Lower leg skin (tissue), 4 donors: ENCODE measurements at regions not wholly inside any gene's neighbourhood (a gene's known extent, or its start where the extent isn't known, plus 50 kb on each side); places are given as distances from the start of the nearest gene placed in this dataset.

Source experiments
- DNase-seq, 2 donors: peaks; one replicate each; pipeline ENCODE4 v3.0.0-alpha.2; 2019; ENCODE audit warnings: low spot score in 2 of 2
- H3K4me3 ChIP-seq: fragments of 200-600 bp; sonication (generic); 2 replicates; pipeline ENCODE4 v1.5.1; 2017; ENCODE audit warnings: mild to moderate bottlenecking, low read depth; ENCODE audit not compliant: poor library complexity, severe bottlenecking
- POLR2A ChIP-seq, 2 donors: fragments of 450-650 bp; IDR thresholded peaks; one replicate each; pipeline ENCODE4 v1.6.1; 2016 to 2017; ENCODE audit warnings: antibody characterized with exemption in 2 of 2, mild to moderate bottlenecking in 1 of 2, moderate library complexity in 1 of 2
- WGBS, 2 donors: methylation state at CpG; one replicate each; pipeline ENCODE4 v1.1.5; 2018; 5-methylcytosine and 5-hydroxymethylcytosine counted together
- intact Hi-C: fragments of 100-400 bp; cut with DNase I; formaldehyde crosslinking; loops from one replicate; pipeline ENCODE4 v1.15.0; 2023; ENCODE audit warnings: low total_unique reads
- TF ChIP-seq, protein P1 (sequence below), 3 donors: fragments of 450-650 bp; IDR thresholded peaks; one replicate each; pipeline ENCODE4 v1.5.1; 2016; ENCODE audit warnings: antibody characterized with exemption in 3 of 3, mild to moderate bottlenecking in 3 of 3, moderate library complexity in 2 of 3

DNA sequence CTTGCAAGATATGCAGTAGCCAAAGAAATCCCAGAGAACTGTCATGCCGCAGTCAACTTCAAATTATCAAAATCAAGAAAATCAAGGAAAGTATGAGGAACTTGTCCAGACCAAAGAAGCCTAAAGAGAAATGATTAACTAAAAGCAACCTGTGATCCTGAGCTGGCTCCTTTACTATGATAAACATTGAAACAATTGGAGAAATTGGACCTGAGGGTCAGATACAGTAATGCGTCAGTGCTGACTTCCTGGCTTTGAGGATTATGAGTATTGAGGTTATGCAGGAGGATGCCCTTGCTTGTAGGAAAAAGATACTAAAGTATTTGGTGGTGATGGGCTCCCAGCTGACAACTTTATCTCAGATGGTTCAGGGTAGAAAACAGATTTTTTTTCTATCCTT lies 324.7 kb upstream of the AKR1E2 start:
- no peak for DNase-seq
- intact Hi-C loops, result no loop called here
- no peak overlapping the region for H3K4me3 ChIP-seq
- 90 to 92% methylated on average over 2 of the region's 2 CpGs for WGBS, 2 donors
- no peak for TF ChIP-seq POLR2A (IDR thresholded peaks at IDR 0.05)

DNA sequence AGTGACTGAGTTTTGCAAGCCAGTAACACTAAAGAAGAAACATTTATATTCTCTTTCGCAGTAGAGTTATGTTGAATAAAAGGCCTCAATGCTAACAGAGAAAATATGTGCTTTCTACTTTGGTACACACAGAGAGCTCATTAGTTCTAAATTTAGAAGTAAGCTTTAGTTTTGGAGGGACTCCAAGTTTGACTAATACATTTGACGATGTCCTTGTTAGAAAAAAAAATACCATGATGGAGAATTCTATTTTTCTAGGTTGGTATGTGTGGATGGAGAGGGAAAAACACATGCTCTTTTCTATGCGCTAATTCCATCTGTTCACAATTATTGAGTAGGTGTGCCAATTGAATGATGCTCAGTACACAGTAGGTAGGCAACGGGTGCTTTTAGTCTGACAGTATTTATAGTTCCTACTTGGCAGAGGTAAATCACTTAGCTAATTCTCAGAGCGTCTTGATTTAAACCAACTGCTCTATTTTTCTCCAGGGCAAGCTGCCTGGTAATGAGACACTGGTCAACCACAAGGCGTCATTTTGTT lies 327.2 kb upstream of the AKR1E2 start:
- intact Hi-C loops, result no loop called here
- TF ChIP-seq, protein P1, sequence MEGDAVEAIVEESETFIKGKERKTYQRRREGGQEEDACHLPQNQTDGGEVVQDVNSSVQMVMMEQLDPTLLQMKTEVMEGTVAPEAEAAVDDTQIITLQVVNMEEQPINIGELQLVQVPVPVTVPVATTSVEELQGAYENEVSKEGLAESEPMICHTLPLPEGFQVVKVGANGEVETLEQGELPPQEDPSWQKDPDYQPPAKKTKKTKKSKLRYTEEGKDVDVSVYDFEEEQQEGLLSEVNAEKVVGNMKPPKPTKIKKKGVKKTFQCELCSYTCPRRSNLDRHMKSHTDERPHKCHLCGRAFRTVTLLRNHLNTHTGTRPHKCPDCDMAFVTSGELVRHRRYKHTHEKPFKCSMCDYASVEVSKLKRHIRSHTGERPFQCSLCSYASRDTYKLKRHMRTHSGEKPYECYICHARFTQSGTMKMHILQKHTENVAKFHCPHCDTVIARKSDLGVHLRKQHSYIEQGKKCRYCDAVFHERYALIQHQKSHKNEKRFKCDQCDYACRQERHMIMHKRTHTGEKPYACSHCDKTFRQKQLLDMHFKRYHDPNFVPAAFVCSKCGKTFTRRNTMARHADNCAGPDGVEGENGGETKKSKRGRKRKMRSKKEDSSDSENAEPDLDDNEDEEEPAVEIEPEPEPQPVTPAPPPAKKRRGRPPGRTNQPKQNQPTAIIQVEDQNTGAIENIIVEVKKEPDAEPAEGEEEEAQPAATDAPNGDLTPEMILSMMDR (IDR thresholded peaks at IDR 0.05), result no peak
- no peak for TF ChIP-seq POLR2A (IDR thresholded peaks at IDR 0.05)
- WGBS, 2 donors, result 25 to 30% methylated on average over 6 of the region's 6 CpGs
- no peak for DNase-seq
- H3K4me3 ChIP-seq, result no peak overlapping the region

DNA sequence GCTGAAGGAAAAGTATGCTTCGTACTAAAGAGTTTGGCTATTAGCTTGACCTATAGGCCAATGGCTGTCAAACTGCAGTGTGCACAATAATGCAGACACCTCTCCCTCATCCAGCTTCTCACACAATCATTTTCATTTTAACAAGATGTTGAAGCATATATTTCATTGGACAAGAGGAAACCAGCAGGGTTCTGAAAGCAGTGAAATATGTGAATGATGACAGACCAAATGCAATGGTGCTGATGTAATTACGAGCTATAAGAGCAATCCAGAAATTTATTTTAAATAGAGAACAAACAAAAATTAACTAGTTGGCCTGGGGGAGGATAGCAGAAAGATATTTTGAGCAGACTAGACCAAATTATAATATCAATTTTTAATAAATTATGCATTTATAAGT lies 331.5 kb upstream of the AKR1E2 start:
- TF ChIP-seq, protein P1 (IDR thresholded peaks at IDR 0.05), result no peak
- no peak for TF ChIP-seq POLR2A (IDR thresholded peaks at IDR 0.05)
- no peak overlapping the region for H3K4me3 ChIP-seq
- intact Hi-C loops, result no loop called here
- DNase-seq, result no peak
- 70 to 96% methylated on average over 2 of the region's 2 CpGs for WGBS, 2 donors

DNA sequence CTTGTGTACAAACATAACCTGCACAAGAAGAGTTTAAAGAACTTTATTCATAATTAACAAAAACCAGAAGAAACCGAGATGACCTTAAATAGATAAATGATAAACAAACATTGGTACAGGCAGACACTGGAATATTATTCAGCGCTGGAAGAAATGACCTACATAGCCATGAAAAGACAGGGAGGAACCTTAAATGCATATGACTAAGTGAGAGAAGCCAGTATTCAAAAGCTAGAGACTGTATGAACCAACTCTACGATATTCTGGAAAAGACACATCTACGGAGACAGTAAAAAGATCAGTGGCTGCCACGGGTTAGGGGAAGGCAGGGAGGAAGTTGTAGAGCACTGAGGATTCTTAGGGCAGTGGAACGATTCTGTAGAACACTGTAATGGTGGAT lies 333.8 kb upstream of the AKR1E2 start:
- no peak for DNase-seq
- H3K4me3 ChIP-seq, result no peak overlapping the region
- 89 to 94% methylated on average over 6 of the region's 6 CpGs for WGBS, 2 donors
- intact Hi-C loops, result no loop called here
- TF ChIP-seq, protein P1 (IDR thresholded peaks at IDR 0.05), result no peak
- TF ChIP-seq POLR2A (IDR thresholded peaks at IDR 0.05), result no peak

DNA sequence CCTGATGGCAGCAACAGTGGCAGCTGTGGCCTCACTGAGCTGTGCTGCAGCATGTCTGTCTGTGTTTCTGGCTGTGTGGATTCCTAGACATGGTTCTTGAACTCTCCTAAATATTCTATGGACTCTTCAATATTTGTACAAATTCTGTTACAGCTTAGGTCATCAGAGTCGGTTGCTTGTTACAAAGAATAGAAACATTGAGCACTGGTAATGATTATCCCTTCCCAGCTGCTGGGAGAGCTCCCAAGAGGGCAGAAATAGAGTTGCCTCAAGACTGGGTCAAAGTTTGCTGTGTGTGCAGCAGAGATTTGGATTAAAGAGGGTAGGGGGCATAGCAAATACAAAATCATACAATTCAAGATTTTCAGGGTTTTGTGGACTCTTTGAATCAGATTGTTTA lies 337.1 kb upstream of the AKR1E2 start:
- intact Hi-C loops, result no loop called here
- TF ChIP-seq POLR2A (IDR thresholded peaks at IDR 0.05), result no peak
- TF ChIP-seq, protein P1 (IDR thresholded peaks at IDR 0.05), result no peak
- no peak for DNase-seq
- H3K4me3 ChIP-seq, result no peak overlapping the region
- 18 to 61% methylated on average over 1 of the region's 1 CpG for WGBS, 2 donors

DNA sequence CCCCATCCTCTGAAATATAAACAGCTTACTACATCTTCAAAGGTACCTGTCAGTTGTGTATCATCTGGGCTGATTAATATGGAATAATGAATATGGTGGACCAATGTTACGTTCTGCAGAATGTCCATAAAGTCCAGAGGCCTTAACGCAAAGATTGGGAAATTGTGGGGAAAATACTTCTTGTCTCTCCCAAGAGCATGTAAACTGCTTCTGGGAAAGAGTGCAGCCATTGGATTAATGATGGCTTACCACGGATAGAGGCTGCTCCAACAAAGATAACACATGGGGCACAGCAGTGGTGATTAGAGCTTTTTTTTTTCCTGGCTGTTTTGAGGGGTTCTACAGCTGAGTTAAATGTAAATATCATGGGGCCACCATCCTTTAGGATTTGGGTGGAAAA lies 340.4 kb upstream of the AKR1E2 start:
- no peak for DNase-seq
- no peak overlapping the region for H3K4me3 ChIP-seq
- intact Hi-C loops, result no loop called here
- 86 to 93% methylated on average over 3 of the region's 3 CpGs for WGBS, 2 donors
- TF ChIP-seq, protein P1 (IDR thresholded peaks at IDR 0.05), result no peak
- TF ChIP-seq POLR2A (IDR thresholded peaks at IDR 0.05), result no peak
